ENCODE measurements at regions not wholly inside any gene's neighbourhood (a gene's known extent, or its start where the extent isn't known, plus 50 kb on each side); places are given as distances from the start of the nearest gene placed in this dataset.

DNA sequence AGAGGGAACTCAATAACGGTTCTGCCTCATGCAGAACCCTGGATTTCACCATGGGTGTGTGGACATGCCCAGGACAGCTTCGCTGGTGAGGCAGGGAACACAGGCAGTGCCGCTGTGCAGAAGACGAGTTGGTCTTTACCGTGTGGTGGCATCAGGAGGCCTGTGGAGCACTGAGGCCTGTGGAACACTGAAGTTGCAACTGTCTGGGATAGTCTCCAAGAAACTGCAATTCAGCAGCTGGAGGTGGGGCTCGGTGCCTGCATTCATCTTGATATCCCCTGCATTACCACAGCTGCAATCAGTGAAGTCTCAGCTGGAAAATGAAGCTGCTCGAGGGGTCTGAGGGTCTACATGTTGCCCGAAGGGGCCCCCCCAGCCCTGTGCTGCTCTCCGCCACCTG lies 202.4 kb upstream of the CDH4 start:
- Histone ChIP-seq H3K4me3 (ENCODE audit: low read depth, low read length) (no peak overlapping the region), H3K27me3 (no peaks in the 10 kb centered on the region), H3K4me1 (no peaks in the 10 kb centered on the region), H3K9me3 (peaks cover 3% of the 10 kb centered on the region), H3K36me3 (no peaks in the 10 kb centered on the region)
- TF ChIP-seq, protein P1, sequence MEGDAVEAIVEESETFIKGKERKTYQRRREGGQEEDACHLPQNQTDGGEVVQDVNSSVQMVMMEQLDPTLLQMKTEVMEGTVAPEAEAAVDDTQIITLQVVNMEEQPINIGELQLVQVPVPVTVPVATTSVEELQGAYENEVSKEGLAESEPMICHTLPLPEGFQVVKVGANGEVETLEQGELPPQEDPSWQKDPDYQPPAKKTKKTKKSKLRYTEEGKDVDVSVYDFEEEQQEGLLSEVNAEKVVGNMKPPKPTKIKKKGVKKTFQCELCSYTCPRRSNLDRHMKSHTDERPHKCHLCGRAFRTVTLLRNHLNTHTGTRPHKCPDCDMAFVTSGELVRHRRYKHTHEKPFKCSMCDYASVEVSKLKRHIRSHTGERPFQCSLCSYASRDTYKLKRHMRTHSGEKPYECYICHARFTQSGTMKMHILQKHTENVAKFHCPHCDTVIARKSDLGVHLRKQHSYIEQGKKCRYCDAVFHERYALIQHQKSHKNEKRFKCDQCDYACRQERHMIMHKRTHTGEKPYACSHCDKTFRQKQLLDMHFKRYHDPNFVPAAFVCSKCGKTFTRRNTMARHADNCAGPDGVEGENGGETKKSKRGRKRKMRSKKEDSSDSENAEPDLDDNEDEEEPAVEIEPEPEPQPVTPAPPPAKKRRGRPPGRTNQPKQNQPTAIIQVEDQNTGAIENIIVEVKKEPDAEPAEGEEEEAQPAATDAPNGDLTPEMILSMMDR (IDR thresholded peaks at IDR 0.05; ENCODE audit: low read depth, low read length) = no peak
- no peak for DNase-seq

DNA sequence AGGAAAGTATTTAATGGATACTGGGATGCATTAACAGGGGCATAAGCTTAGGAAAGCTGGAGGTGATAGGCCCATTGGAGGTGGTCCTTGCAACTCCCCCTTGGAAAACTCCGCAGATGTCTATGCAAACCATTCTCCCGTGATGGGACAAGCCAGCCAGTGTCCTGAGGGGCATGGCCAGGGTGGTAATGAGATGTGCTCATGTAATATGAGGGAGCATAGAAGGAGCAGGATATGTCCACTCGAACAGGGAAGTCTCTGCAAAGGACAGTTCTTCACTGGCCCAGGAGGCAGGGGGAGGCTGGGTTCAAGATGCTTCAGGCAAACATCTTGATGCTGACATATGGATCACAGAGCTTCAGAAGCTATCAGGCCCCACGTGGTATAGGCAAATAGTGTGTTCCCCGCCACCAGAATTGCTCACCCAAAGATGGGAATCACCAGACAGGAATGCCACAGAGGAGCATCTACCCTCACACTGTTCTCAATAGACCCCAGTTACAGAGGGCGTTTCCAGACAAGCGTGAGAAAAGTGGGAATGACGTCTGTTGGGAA lies 201.6 kb upstream of the CDH4 start:
- no peak for DNase-seq
- TF ChIP-seq, protein P1 (IDR thresholded peaks at IDR 0.05; ENCODE audit: low read depth, low read length) = no peak
- H3K9me3 ChIP-seq = peaks cover 3% of the 10 kb centered on the region; the same call in 1 of the 2 replicates
- H3K4me3 ChIP-seq (ENCODE audit: low read depth, low read length) = no peak overlapping the region
- H3K27me3 ChIP-seq = no peaks in the 10 kb centered on the region
- no peaks in the 10 kb centered on the region for H3K36me3 ChIP-seq
- H3K4me1 ChIP-seq = no peaks in the 10 kb centered on the region

DNA sequence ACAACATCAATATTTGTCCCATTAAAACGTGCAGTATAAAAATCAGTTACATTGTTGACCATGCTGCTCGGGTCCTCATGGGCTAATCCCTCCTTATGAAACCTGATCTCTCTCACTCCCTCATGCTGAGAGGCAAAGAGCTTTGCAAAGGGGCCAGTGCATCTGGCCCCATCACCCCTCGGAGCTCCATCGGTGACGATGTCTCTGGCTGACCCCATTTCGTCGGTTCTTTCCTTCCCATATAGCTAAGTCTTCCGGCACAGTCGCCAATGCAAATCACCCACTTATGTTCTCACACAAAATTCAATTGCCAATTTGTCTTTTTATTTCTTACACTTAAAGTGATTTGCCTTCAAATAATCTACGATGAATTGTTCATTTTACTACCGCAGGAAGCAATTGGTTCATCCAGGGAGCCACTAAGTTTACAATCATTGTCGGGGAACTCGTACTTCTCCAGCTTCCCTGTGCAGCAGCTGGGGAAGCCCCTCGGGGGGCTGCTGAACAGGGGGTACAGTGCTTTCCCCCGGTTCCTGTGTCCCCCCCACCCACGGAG lies 199.8 kb upstream of the CDH4 start:
- H3K9me3 ChIP-seq = no peaks in the 10 kb centered on the region
- H3K27me3 ChIP-seq = no peaks in the 10 kb centered on the region
- no peak for DNase-seq
- no peaks in the 10 kb centered on the region for H3K36me3 ChIP-seq
- H3K4me3 ChIP-seq (ENCODE audit: low read depth, low read length) = no peak overlapping the region
- TF ChIP-seq, protein P1 (IDR thresholded peaks at IDR 0.05; ENCODE audit: low read depth, low read length) = no peak
- no peaks in the 10 kb centered on the region for H3K4me1 ChIP-seq

DNA sequence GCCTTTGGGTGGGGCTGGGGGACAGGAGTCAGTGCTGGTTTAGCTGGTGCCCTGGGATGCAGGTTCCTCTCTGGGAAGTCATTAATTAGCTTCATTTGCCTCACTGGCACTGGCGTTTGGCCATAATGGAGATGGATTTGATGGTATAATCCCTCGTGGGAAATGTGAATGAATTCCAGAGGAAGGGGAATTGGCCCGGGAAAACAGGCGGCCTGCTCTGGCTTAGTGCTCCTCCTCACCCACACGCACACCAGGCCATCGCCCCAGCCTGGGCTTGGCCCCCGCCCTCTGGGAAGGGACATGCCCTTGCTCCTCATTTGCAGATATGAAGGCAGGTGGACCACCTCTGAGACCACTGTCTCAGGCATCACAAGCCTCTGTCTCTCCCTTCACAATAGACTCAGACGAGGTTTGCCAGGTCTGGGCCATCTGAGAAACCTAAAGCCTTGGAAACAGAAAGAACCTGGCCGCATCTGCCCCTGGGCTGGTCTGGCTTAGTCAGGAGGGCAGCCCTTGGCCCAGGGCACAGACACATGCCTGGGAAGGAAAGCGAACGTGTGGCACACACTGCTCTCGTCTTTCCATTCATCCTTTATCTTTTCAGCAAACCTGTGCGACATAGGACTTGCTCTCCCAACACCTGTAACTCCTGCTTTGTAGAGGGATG lies 199.2 kb upstream of the CDH4 start:
- Histone ChIP-seq H3K27me3 (no peaks in the 10 kb centered on the region), H3K36me3 (no peaks in the 10 kb centered on the region), H3K4me1 (no peaks in the 10 kb centered on the region), H3K4me3 (ENCODE audit: low read depth, low read length) (no peak overlapping the region), H3K9me3 (no peaks in the 10 kb centered on the region)
- DNase-seq = no peak
- TF ChIP-seq, protein P1 (IDR thresholded peaks at IDR 0.05; ENCODE audit: low read depth, low read length) = no peak

GRCh38 chr20:61053487-61053886 lies 198.6 kb upstream of the CDH4 start:
- Histone ChIP-seq H3K9me3 (no peaks in the 10 kb centered on the region), H3K36me3 (no peaks in the 10 kb centered on the region), H3K27me3 (no peaks in the 10 kb centered on the region), H3K4me1 (no peaks in the 10 kb centered on the region), H3K4me3 (ENCODE audit: low read depth, low read length) (no peak overlapping the region)
- TF ChIP-seq, protein P1 (IDR thresholded peaks at IDR 0.05; ENCODE audit: low read depth, low read length) = no peak
- DNase-seq = no peak

DNA sequence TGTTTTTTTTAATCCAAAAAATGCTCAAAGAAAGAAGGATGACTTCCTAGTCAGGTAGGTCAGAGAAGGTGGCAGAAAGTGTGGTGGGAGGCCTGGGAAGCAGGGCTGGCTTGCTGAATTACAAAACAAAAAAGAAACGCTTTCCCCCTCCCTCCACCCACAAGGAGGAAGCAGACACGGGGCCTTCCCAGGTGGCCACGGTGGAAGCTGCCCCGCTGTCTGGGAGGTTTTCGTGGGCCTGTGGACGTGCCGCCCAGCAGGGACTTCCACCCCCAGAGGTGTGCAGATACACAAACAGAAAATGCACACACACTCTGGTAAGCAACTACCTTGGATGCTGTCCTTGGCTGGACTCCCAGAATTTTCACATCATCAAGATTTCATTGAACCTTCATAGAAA lies 198.2 kb upstream of the CDH4 start:
- Histone ChIP-seq H3K27me3 (no peaks in the 10 kb centered on the region), H3K4me1 (no peaks in the 10 kb centered on the region), H3K36me3 (no peaks in the 10 kb centered on the region), H3K9me3 (no peaks in the 10 kb centered on the region), H3K4me3 (ENCODE audit: low read depth, low read length) (no peak overlapping the region)
- TF ChIP-seq, protein P1 (IDR thresholded peaks at IDR 0.05; ENCODE audit: low read depth, low read length) = no peak
- DNase-seq = no peak
